ENCODE measurements at regions not wholly inside any gene's neighbourhood (a gene's known extent, or its start where the extent isn't known, plus 50 kb on each side); places are given as distances from the start of the nearest gene placed in this dataset.
"Not testable (repeated sequence)": the region's sequence is repeated elsewhere in the genome, so short reads cannot be mapped to it uniquely, and the experiment has no call there.

DNA sequence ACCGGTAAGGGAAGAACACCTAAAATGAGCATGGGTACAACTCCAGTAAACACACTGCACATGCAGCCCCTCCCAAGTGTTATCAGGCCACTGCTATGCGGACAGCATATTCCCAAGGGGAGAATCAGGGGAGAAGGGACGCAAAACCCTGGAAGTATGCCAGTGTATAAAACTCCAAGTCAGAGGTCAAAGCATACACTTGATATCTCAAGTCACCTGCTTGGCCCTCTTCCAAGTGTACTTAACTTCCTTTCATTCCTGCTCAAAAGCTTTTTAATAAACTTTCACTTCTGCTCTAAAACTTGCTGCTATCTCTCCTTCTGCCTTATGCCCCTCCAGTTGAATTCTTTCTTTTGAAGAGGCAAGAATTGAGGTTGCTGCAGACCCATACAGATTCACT lies 408.1 kb downstream of the HTR1A start:
- DNase-seq = no peak

DNA sequence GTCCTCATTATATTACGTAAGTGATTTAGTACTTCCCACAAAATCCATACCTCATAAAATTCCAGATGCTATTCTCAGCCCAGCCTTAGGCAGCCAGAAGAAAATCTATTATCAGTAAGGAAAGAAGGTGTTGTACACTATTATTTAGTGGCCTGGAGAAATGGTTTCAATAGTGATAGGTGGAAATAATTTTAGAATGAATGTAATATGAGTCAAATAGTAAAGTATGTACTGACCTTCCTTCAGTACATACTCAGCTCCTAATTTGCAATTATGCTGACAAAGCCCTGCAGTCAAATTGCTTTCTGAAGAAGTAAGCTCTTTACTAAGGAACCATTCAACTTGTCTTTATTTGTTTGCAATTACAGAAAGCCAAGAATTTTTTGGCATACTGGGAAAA lies 409.2 kb downstream of the HTR1A start:
- no peak for DNase-seq

DNA sequence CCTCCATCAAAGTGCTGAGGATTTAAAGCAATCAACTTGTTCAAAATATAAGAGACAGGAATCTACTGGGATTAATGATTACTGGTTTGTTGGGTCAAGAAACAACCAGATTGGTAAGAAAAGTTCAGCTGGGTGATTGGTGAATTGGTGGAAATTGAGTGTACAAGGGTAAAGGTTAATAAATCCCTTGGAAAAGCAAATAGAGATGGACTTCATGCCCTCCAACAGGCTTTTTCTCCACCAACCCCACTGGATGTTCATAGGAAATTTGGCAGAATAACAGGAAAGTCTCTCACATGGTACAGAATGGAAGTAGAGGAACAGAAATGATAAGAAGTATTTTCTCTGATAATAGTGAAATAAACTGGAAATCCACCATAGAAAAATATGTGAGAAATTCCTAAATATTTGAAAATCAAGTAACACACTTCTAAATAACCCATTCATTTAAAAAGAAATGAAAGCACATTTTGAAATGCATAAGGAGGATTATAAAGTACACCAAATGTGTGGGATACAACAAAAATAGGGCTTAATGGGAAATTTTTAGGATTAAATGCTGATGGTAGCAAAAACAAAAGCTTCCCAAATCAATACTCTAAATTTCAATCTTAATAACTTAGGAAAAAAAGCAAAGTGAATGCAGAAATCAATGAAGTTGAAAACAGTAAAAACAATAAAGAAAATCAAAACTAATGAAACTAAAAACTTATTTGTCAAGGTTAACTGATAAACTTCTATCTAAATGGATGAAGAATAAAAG lies 426.2 kb downstream of the HTR1A start:
- DNase-seq = no peak

DNA sequence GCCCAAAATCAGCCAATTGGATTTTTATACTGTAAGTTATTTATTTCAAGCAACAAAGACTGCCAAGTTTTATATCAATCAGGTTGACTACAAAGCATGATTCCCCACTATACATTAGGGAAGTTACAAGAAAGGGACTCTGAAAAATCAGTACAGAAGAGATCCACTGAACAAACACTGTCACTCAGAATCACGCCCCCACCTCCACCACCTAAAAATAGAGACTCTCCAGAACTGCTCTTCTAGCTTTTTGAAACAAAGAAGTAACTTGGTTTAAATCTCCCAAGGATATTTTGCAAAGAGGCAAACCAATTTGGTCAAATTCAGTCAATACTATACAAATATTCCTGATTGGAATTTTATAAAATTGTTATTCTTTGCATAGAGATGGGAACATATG lies 438.0 kb downstream of the HTR1A start:
- no peak for DNase-seq

DNA sequence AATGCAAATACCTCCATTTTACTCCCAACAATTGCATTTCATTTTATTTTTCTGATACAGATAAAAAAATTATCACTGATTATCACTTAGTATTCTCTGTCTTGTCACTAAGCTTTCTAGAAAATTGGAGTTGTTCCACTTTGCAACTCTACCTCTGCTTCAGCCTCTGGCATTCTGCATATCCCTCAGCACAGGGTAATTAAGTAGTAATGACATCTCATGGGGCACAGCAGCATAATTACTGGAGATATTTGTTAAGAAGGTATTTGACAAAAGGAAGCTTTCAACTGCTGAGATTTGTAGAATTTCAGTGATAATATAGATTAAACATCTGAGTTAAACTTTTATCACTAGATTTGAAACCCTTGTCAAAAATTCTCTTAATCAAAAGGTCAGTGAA lies 446.2 kb downstream of the HTR1A start:
- no peak for DNase-seq

DNA sequence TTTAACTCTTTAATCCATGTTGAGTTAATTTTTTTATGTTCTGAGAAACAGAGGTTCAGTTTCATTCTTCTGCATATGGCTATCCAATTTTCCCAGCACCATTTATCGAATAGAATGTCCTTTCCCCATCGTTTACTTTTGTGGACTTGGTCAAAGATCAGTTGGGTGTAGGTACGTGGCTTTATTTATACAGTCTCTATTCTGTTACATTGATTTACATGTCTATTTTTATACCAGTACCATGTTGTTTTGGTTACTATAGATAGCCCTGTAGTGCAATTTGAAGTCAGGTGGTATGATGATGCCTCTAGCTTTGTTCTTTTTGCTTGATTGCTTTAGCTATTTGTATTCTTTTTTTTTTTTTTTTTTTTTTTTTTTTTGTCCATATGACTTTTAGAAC lies 462.0 kb downstream of the HTR1A start:
- DNase-seq = no peak

DNA sequence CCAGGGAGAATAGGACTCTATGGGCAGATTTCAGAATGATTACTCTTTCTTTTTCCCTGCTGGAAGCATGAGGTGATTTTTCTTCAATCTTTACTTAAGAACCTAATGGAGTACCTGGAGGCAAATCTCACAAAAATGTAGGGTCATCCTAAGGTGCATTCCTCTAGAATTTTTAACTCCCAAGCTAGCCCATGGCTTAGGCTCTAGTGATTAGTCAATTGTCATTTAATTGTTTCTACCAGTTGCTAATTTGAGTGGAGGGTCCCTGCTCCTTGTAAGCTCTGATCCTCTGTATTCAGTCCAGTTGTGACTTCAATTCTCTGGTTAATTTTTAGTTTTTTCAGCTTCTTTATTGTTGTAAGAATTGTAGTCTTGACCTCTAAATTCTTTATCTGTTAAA lies 467.0 kb downstream of the HTR1A start:
- DNase-seq = no peak

DNA sequence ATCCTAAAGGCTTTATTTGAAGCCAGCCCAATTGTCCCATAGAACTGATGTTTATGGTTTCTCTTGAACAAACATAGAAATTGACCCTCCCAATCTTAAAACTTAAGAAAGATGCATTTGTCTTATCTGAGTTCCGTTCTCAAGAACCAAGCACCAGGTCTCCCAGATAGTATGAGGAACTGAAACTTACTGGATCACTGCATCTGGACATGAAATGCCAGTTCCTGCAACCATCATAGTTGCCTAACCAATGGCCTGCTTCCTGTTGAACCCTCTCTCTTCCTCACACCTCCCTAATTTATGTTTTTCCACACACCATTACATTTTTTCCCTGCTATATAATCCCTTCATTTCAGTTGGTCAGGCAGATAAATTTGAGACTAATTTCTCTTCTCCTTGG lies 478.9 kb downstream of the HTR1A start:
- DNase-seq = no peak

DNA sequence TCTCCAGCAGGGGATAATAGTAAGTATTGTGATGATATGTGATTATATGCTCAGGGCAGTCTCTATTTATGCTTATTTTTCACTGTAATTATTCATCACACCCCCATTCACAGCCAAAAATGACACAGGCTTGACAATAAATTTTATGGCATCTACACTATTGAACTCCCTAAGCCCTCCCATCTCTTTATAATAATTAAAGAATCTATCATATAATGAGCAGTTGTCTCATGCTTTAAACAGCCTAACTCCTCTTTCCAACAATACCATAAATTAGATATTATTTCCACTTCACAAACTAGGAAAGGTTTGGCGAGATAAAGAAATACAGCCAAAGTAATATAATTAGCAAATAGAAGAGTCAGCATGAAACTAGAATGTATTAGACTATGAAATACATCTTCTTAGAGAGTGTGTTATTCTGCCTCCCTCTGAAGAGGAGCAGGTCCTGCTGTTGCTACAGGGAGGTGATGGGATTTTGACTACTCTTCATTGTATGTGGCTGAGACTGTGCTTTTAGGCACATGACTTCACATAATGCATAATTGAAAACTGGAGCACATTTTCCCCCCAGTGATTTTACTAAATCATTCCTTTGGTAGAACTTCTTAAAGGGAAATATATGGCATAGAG lies 488.8 kb downstream of the HTR1A start:
- DNase-seq = no peak

DNA sequence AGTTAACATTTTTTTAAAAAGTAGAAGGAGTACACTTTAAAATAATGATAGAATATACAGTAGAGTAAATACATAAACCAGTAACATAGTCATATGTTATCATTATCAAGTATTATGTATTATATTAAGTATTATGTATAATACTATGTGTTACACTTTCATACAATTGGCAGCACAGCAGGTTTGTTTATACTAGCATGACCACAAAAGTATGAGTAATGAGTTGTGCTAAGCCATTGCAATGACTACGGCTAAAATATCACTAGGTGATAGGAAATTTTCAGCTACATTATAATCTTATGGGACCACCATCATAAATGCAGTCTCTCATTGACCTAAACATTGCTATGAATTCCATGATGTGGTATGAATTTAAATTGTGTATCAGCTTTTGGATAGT lies 506.0 kb downstream of the HTR1A start:
- DNase-seq = no peak

DNA sequence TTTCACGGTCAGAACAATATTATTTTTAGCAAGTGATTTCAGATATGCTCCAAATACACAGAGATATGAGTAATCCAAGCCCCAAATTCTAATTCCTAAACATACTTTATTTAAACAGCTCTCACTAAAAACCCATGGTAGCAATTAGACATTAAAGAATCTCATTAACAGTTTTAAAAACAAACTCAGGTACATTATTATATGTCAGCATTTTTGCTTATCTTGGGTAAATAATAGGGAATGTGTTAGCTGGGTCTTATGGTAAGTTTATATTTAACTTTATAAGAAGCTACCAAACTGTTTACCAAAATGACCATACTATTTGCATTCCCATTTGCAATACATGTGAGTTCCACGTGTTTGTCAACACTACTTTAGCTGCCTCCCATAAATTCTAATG lies 511.1 kb downstream of the HTR1A start:
- DNase-seq = no peak

DNA sequence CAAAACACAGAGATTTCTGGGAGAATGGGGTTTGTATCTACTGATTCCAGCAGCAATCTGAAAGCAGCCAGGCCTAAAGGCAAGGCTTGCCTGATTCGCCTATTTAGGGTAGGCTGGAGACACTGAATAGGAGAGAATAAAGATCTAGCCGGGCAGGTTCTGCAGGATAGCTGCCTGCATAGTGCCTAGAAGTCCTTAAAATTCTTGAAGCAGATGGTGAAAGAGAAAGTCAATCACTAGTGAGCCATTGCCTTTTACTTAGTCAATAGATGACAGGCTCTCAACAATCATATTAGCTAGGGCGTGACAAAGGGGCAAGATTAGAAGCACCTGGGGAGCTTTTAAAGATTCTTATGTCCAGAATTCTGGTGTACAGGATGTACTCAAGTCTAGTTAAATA lies 522.7 kb downstream of the HTR1A start:
- DNase-seq = no peak

DNA sequence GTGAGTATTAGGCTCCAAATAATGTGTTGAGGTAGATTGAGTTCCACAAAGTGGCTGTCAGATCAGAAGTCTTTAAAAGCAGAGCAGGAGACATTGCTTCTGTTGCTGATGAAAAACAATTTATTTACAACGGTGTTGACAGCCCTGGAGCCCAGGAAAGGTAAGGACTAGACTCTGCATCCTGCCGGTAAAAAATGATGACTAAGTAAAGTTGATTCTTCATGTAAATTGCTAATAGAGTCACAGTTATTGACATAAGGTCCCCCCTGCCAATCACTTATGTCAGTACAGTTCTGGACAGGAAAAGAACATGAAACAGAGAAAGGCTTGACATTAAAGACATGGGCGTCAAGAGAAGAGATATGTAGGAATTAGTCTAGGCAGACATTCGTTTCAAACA lies 552.5 kb downstream of the HTR1A start:
- no peak for DNase-seq

DNA sequence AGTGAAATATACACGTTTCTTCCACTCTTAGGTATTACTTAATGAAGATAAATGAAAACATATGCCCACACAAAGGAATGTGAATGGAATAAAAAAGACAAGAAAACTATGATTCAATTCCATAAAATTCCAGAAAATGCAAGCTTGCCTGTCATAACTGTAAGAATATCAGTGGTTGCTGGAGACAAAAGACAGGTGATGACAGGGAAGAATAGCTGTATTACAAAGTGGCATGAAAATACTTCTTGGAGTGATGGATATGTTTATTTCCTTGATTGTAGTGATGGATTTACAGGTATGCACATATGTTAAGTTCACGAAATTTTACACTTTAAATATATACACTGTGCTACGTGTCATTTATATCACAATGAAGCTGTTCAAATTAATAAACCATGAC lies 553.3 kb downstream of the HTR1A start:
- DNase-seq = no peak

DNA sequence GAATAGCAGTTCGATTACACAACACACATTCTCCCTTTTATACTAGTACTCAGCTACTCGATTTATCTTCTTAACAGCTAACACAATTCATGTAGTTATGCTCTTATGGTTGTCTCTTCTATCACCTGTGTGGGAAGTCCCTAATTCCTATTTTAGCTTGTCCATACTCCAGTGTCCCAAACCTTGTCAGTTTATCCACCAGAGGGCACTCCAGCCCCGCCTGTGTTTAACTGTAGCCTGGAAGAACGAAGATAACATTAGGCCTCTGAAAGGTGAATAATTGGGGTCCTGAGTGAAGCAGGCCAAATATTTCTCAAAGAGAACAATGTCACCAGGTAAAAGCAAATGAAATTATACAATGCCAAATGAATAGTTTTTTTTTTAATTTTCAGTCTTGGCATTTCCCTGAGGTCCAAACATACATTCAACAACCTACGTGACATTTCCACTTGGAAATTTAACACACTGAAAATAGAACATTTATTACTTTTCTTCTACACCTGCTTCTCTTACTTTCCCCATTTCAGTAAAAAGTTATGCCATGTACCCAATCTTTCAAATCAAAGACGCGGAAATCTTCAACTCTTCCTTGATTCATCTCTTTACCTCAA lies 560.7 kb downstream of the HTR1A start:
- peak; percentile 12 for DNase-seq

DNA sequence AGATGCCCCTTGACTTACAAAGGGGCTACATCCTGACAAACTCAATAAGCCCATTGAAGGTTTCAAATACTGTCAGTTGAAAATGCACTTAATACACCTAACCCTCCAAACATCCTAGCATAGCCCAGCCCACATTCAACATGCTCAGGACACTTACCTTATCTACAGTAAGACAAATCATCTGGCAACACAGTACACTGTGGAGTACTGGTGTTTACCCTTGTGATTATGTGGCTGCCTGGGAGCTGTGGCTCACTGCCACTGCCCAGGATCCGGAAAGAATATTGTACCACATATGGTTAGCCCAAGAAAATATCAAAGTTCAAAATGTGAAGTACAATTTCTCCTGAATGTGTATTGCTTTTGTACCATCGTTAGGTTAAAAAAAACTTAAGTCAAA lies 562.2 kb downstream of the HTR1A start:
- no peak for DNase-seq

DNA sequence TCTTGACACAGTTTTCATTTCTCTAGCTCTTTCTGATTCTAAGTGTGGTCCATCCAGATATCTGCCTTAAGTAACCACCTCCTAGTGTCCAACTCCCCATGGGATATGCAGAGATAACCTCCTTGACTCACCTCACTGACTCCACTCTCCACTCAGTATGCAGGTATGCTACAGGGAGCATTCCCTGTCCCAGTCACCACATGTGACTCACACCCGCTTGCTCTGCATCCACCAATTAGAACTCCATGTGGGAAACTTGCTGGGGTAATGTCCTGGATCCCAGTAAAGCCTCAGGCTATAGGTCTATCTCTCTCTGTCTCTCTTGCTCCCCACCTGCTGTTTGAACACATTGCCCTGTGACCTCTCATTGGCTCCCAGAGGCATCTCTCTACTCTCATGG lies 563.9 kb downstream of the HTR1A start:
- DNase-seq = no peak

DNA sequence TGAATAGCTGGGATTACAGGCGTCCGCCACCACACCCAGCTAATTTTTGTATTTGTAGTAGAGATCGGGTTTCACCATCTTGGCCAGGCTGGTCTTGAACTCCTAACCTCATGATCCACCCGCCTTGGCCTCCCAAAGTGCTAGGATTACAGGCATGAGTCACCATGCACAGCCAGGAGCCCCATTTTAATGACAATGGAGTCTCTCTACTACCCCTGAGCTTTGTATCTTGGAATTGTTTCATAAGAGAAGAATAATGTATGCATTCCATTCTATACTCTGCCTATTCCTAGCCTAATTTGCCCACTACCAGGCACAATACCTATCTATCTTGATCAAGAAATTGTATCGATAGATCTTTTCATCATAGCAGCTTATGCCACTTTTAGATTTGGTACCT lies 574.1 kb downstream of the HTR1A start:
- not testable (repeated sequence) for DNase-seq

DNA sequence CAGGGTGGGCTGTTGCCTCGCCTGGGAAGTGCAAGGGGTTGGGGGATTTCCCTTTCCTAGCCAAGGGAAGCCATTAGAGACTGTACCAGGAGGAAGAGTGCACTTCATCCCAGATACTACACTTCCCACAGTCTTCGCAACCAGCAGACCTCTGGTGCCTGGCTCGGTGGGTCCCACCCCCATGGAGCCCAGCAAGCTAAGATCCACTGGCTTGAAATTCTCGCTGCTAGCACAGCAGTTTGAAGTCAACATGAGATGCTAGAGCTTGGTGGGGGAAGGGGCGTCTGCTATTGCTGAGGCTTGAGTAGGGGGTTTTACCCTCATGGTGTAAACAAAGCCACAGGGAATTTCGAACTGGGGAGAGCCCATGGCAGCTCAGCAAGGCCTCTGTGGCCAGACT lies 586.4 kb downstream of the HTR1A start:
- no peak for DNase-seq

DNA sequence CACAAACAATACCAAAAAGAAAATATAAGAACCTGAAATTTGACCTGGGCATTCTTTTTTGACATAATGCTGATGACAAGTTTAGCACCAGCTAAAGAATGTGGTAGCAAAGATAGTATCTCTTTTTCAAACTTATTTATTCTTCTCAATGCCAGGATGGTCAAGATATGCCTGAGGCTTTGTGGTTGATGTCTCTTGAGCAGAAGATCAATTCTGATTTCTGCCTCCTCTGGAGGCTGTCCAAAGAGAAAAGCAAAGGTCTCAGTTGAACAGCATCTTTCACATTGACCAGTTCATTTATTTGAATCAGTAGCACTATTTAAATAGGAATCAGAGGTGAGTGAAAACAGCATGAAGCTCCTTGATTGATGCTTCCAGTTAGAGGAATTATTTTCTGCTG lies 588.2 kb downstream of the HTR1A start:
- DNase-seq = no peak

DNA sequence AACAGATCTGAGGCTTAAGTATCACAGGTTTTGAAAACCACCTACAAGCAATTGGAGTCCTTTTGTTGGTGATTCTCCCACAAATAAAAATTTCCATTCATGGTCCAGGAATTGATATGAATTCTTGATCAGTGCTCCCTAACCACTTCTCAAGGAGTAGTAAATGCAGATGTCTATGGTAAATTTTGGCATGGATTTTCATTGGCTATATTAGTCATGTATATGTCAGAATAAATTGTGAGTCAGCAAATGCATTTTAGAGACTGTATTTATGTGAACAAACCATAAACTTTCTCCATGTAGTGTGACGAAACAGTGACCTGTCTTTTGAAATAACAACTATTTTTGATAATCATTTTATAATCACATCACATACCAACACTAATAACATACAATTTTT lies 611.1 kb downstream of the HTR1A start:
- DNase-seq = no peak

DNA sequence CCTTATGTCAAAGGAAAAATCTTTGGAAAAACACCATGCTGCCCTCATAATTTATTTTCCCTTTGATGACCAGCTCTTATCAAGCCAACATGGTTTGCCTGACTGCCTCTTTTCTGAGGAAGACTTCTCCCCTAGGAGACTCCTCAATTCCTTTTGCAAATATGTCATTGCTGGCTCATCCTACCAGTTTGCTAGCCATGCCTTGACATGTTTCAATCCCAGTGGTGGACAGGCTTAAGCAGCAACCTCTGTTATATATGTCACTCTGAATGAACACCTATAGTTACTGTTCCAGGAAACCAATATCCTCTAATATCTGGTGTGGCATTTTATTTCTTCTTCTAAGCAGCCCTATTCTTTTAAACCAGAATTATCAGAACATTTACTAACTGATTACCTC lies 615.8 kb downstream of the HTR1A start:
- DNase-seq = no peak

DNA sequence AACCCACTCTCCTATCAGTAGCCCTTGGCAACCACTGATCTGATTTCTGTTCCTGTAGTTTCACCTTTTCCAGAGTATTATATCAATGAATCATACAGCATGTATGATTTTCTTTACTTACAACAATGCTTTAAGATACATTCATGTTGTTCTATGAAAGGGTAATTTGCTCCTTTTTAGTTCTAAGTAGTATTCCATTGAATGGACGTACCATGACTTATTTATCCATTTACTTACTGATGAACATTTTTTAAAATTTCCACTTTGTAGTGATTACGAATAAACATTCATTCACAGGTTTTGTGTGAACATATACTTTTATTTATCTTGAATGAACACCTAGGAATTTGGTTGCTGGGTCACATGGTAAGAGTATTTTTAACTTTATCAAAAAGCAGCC lies 620.8 kb downstream of the HTR1A start:
- no peak for DNase-seq

DNA sequence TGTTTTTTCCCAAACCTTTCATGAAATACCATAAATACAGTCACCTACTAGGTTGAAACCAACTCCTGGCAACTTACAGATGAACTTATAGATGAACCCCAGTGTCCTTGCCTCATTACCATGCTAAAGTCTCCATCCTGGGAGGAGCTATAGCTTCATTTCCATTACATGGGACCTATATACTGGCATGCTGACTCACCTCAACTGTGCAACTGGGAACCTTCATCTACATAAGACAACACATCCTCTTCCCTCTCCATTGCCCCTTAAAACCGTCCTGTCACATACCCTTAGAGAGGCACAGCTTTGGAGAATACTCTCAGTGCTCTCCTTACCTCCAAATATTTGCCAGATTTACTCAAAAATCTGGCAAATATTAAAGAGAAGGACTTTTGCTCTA lies 638.3 kb downstream of the HTR1A start:
- DNase-seq = no peak
